DOHH2 (cell line): ENCODE measurements at regions not wholly inside any gene's neighbourhood (a gene's known extent, or its start where the extent isn't known, plus 50 kb on each side); places are given as distances from the start of the nearest gene placed in this dataset.
"Not testable (repeated sequence)": the region's sequence is repeated elsewhere in the genome, so short reads cannot be mapped to it uniquely, and the experiment has no call there.

Experiments
- H3F3A ChIP-seq: fragments of 200-600 bp; sonication (generic), shearing (Covaris generic); 2 replicates; pipeline ENCODE4 v1.6.0; 2016; ENCODE audit warnings: antibody characterized with exemption, mild to moderate bottlenecking; ENCODE audit not compliant: control insufficient read depth, insufficient read depth
- H3K27ac ChIP-seq: fragments of 200-600 bp; sonication (generic); 2 replicates; pipeline ENCODE4 v1.5.1; 2014; ENCODE audit warnings: low read depth, mild to moderate bottlenecking, low read length, moderate library complexity
- H3K27me3 ChIP-seq: fragments of 200-600 bp; sonication (generic); 2 replicates; pipeline ENCODE4 v1.6.1; 2014; ENCODE audit warnings: mild to moderate bottlenecking, low read length, mixed read lengths; ENCODE audit not compliant: control insufficient read depth
- H3K36me3 ChIP-seq: fragments of 200-600 bp; sonication (generic); 2 replicates; pipeline ENCODE4 v1.6.1; 2014; ENCODE audit warnings: mild to moderate bottlenecking, low read length, moderate library complexity, mixed read lengths; ENCODE audit not compliant: control insufficient read depth
- H3K4me1 ChIP-seq: fragments of 200-600 bp; sonication (generic); 2 replicates; pipeline ENCODE4 v1.6.1; 2014; ENCODE audit warnings: mild to moderate bottlenecking, low read length, mixed read lengths; ENCODE audit not compliant: control insufficient read depth
- H3K4me2 ChIP-seq: fragments of 200-600 bp; sonication (generic); 2 replicates; pipeline ENCODE4 v1.6.0; 2014; ENCODE audit warnings: mild to moderate bottlenecking, low read length, moderate library complexity
- H3K4me3 ChIP-seq: fragments of 200-600 bp; sonication (generic); 2 replicates; pipeline ENCODE4 v1.5.1; 2014; ENCODE audit warnings: mild to moderate bottlenecking, low read length, mixed read lengths
- H3K79me2 ChIP-seq: fragments of 200-600 bp; sonication (generic); 2 replicates; pipeline ENCODE4 v1.6.1; 2014; ENCODE audit warnings: mild to moderate bottlenecking, low read length, mixed read lengths; ENCODE audit not compliant: control insufficient read depth
- H3K9me2 ChIP-seq: fragments of 200-600 bp; sonication (generic); replicated peaks from 2 replicates; pipeline ENCODE4 v1.6.1; 2014; ENCODE audit warnings: mild to moderate bottlenecking, low read length, mixed read lengths; ENCODE audit not compliant: control insufficient read depth
- H3K9me3 ChIP-seq: fragments of 200-600 bp; sonication (generic); 2 replicates; pipeline ENCODE4 v1.6.1; 2014; ENCODE audit warnings: antibody characterized with exemption, low read length, mixed read lengths; ENCODE audit not compliant: control insufficient read depth, insufficient read depth
- H4K20me1 ChIP-seq: fragments of 200-600 bp; sonication (generic); 2 replicates; pipeline ENCODE4 v1.6.0; 2014; ENCODE audit warnings: low read depth, mild to moderate bottlenecking, antibody characterized with exemption, low read length, moderate library complexity; ENCODE audit not compliant: control insufficient read depth, insufficient read depth
- CTCF ChIP-seq: fragments of 200-600 bp; sonication (generic); IDR thresholded peaks from one replicate; pipeline ENCODE4 v1.5.1; 2014; ENCODE audit warnings: antibody characterized with exemption, mild to moderate bottlenecking, low read depth, low read length; ENCODE audit not compliant: poor library complexity, severe bottlenecking
- EZH2phosphoT487 ChIP-seq: fragments of 200-600 bp; sonication (generic); IDR thresholded peaks from 2 replicates; pipeline ENCODE4 v1.6.1; 2017; ENCODE audit warnings: borderline replicate concordance, mild to moderate bottlenecking, antibody characterized with exemption, low read length, moderate library complexity, mixed read lengths

- Histone ChIP-seq H4K20me1 (no peaks in the 10 kb centered on the region), H3K4me2 (no peak overlapping the region)
- TF ChIP-seq EZH2phosphoT487 = no peak
- no peak for TF ChIP-seq CTCF
Measured at GRCh38 chr10:22801785-22802184, 87.4 kb upstream of the PIP4K2A start.

GRCh38 chr10:22797796-22798195 lies 83.4 kb upstream of the PIP4K2A start:
- H3K9me2 ChIP-seq, H3K27me3 ChIP-seq: not testable (repeated sequence)

More at GRCh38 chr10:22801785-22802184, 87.4 kb upstream of the PIP4K2A start:
- Histone ChIP-seq H3K9me2 (no peaks in the 10 kb centered on the region), H3K4me1 (no peaks in the 10 kb centered on the region), H3K4me3 (no peak overlapping the region), H3K36me3 (no peaks in the 10 kb centered on the region), H3K79me2 (no peaks in the 10 kb centered on the region), H3K9me3 (no peaks in the 10 kb centered on the region), H3F3A (no peaks in the 10 kb centered on the region), H3K27me3 (peaks cover 3% of the 10 kb centered on the region; the same call in 1 of the 2 replicates), H3K27ac (no peak overlapping the region)

GRCh38 chr10:22795546-22795945 lies 81.2 kb upstream of the PIP4K2A start:
- H3F3A ChIP-seq = no peaks in the 10 kb centered on the region

More at GRCh38 chr10:22797796-22798195, 83.4 kb upstream of the PIP4K2A start:
- not testable (repeated sequence) for H3K79me2 ChIP-seq, H3K9me3 ChIP-seq, H3K4me3 ChIP-seq, H3K36me3 ChIP-seq, H4K20me1 ChIP-seq, H3K4me2 ChIP-seq, H3K27ac ChIP-seq, H3K4me1 ChIP-seq, H3F3A ChIP-seq

GRCh38 chr10:22792161-22792560 lies 77.8 kb upstream of the PIP4K2A start:
- H3K27ac ChIP-seq = no peak overlapping the region
- no peak overlapping the region for H3K4me2 ChIP-seq
- no peaks in the 10 kb centered on the region for H3F3A ChIP-seq
- H3K9me2 ChIP-seq = no peaks in the 10 kb centered on the region
- no peaks in the 10 kb centered on the region for H3K4me1 ChIP-seq
- H3K4me3 ChIP-seq = no peak overlapping the region
- H3K79me2 ChIP-seq = no peaks in the 10 kb centered on the region
- peaks cover 7% of the 10 kb centered on the region; the same call in 1 of the 2 replicates for H3K27me3 ChIP-seq
- H3K36me3 ChIP-seq = no peaks in the 10 kb centered on the region
- no peak for TF ChIP-seq CTCF
- no peak for TF ChIP-seq EZH2phosphoT487
- no peaks in the 10 kb centered on the region for H4K20me1 ChIP-seq
- no peaks in the 10 kb centered on the region for H3K9me3 ChIP-seq

More at GRCh38 chr10:22795546-22795945, 81.2 kb upstream of the PIP4K2A start:
- H3K4me1 ChIP-seq = no peaks in the 10 kb centered on the region
- no peak overlapping the region for H3K27ac ChIP-seq
- no peak for TF ChIP-seq EZH2phosphoT487
- TF ChIP-seq CTCF = no peak
- H3K27me3 ChIP-seq = peaks cover 7% of the 10 kb centered on the region; the same call in 1 of the 2 replicates
- no peaks in the 10 kb centered on the region for H3K9me2 ChIP-seq
- no peaks in the 10 kb centered on the region for H4K20me1 ChIP-seq
- no peak overlapping the region for H3K4me2 ChIP-seq
- H3K79me2 ChIP-seq = no peaks in the 10 kb centered on the region
- no peak overlapping the region for H3K4me3 ChIP-seq
- no peaks in the 10 kb centered on the region for H3K9me3 ChIP-seq
- no peaks in the 10 kb centered on the region for H3K36me3 ChIP-seq
